Breast epithelium (tissue), 3 donors: ENCODE measurements at regions not wholly inside any gene's neighbourhood (a gene's known extent, or its start where the extent isn't known, plus 50 kb on each side); places are given as distances from the start of the nearest gene placed in this dataset.

Experiments
- POLR2A ChIP-seq: fragments of 450-650 bp; IDR thresholded peaks from one replicate; pipeline ENCODE4 v1.6.1; 2016; ENCODE audit warnings: antibody characterized with exemption, mild to moderate bottlenecking, moderate library complexity
- POLR2AphosphoS5 ChIP-seq, 3 donors: sonication (generic); formaldehyde crosslinking; IDR thresholded peaks; one replicate each; pipeline ENCODE4 v1.6.1; 2017; ENCODE audit warnings: antibody characterized with exemption in 3 of 3

GRCh38 chr6:106883808-106884262, 90.7 kb downstream of the CD24 start:
- no peak for TF ChIP-seq POLR2AphosphoS5 (IDR thresholded peaks at IDR 0.05)
- TF ChIP-seq POLR2A = no peak
